PFSK-1 (cell line): ENCODE measurements at regions not wholly inside any gene's neighbourhood (a gene's known extent, or its start where the extent isn't known, plus 50 kb on each side); places are given as distances from the start of the nearest gene placed in this dataset.

ENCODE experiments used
- FOXP2 ChIP-seq: optimal IDR thresholded peaks from 2 replicates; pipeline ENCODE3; 2011; ENCODE audit warnings: borderline replicate concordance, control low read depth, inconsistent platforms; ENCODE audit not compliant: insufficient read depth; ENCODE audit errors: extremely low read length, extremely low read depth
- POLR2AphosphoS5 ChIP-seq: IDR thresholded peaks from 2 replicates; pipeline ENCODE4 v1.6.1; 2012; ENCODE audit warnings: low read depth, mild to moderate bottlenecking, control low read depth, low read length, moderate library complexity
- SIN3A ChIP-seq: IDR thresholded peaks from 2 replicates; pipeline ENCODE4 v1.6.1; 2012; ENCODE audit warnings: mild to moderate bottlenecking, low read length, moderate library complexity, borderline replicate concordance; ENCODE audit not compliant: insufficient read depth
- TAF1 ChIP-seq: IDR thresholded peaks from 2 replicates; pipeline ENCODE4 v1.6.1; 2012; ENCODE audit warnings: low read length, control low read depth, borderline replicate concordance; ENCODE audit not compliant: insufficient read depth
- TF ChIP-seq, protein P1 (sequence below), 2 experiments: IDR thresholded peaks; 2 replicates each; pipeline versions ENCODE4 v1.6.1 to v1.8.0; 2011 to 2012; ENCODE audit warnings: low read depth in 2 of 2, low read length in 2 of 2, control low read depth in 1 of 2, inconsistent platforms in 1 of 2, mild to moderate bottlenecking in 1 of 2, moderate library complexity in 1 of 2; ENCODE audit not compliant: insufficient read depth in 1 of 2

DNA sequence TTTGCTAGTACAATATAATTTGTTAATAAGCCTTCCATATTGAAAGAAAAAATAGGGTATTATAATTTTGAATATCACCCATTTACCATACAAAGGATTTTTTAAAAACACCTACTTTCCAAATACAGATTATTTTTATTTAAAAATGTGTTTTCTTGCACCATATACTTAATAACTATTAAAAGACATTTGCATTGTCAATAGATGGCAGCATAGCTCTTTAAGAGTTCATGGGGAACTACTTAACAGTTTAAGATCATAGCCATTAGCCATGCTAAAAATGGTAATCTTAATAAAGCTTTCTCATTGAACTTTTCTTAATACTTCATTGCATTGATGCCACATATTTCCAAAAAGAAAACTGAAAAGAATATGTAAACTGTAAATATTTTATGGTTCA lies 1995.9 kb downstream of the C4orf33 start:
- TF ChIP-seq POLR2AphosphoS5, result no peak
- TF ChIP-seq, protein P1, sequence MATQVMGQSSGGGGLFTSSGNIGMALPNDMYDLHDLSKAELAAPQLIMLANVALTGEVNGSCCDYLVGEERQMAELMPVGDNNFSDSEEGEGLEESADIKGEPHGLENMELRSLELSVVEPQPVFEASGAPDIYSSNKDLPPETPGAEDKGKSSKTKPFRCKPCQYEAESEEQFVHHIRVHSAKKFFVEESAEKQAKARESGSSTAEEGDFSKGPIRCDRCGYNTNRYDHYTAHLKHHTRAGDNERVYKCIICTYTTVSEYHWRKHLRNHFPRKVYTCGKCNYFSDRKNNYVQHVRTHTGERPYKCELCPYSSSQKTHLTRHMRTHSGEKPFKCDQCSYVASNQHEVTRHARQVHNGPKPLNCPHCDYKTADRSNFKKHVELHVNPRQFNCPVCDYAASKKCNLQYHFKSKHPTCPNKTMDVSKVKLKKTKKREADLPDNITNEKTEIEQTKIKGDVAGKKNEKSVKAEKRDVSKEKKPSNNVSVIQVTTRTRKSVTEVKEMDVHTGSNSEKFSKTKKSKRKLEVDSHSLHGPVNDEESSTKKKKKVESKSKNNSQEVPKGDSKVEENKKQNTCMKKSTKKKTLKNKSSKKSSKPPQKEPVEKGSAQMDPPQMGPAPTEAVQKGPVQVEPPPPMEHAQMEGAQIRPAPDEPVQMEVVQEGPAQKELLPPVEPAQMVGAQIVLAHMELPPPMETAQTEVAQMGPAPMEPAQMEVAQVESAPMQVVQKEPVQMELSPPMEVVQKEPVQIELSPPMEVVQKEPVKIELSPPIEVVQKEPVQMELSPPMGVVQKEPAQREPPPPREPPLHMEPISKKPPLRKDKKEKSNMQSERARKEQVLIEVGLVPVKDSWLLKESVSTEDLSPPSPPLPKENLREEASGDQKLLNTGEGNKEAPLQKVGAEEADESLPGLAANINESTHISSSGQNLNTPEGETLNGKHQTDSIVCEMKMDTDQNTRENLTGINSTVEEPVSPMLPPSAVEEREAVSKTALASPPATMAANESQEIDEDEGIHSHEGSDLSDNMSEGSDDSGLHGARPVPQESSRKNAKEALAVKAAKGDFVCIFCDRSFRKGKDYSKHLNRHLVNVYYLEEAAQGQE (IDR thresholded peaks at IDR 0.05; ENCODE audit: insufficient read depth in 1 of 2, low read depth in 2 of 2, low read length in 2 of 2), result no peak
- no peak for TF ChIP-seq TAF1
- TF ChIP-seq SIN3A, result no peak
- no peak for TF ChIP-seq FOXP2
